ENCODE measurements at regions not wholly inside any gene's neighbourhood (a gene's known extent, or its start where the extent isn't known, plus 50 kb on each side); places are given as distances from the start of the nearest gene placed in this dataset.

GRCh38 chr2:82494739-82495138 is 1964.3 kb downstream of the SUCLG1 start:
- TF ChIP-seq SUZ12 (IDR thresholded peaks at IDR 0.05; ENCODE audit: extremely low read depth, insufficient read depth, insufficient read length) (no peak), YY1 (IDR thresholded peaks at IDR 0.05; ENCODE audit: insufficient read depth, insufficient read length) (no peak), ZNF274 (IDR thresholded peaks at IDR 0.05; ENCODE audit: low read depth, low read length) (no peak)
- no peak overlapping the region for H3K4me3 ChIP-seq (ENCODE audit: insufficient read length, low read depth)
- H3K27me3 ChIP-seq (ENCODE audit: insufficient read depth, insufficient read length): no peaks in the 10 kb centered on the region
- no peaks in the 10 kb centered on the region for H3K4me1 ChIP-seq (ENCODE audit: insufficient read depth, insufficient read length)
- H3K9me3 ChIP-seq (ENCODE audit: insufficient read depth, low read length): 0 out of 2 replicates have a peak, but pooled peaks cover 5% of the 10 kb centered on the region
- no peak overlapping the region for H3K9ac ChIP-seq (ENCODE audit: insufficient read length, low read depth)
- no peak for DNase-seq (ENCODE audit: low read depth, low spot score)
- H3K36me3 ChIP-seq (ENCODE audit: insufficient read depth, insufficient read length, low read length): no peaks in the 10 kb centered on the region

- Histone ChIP-seq H3K4me3 (ENCODE audit: insufficient read length, low read depth) (no peak overlapping the region), H3K4me1 (ENCODE audit: insufficient read depth, insufficient read length) (no peaks in the 10 kb centered on the region), H3K36me3 (ENCODE audit: insufficient read depth, insufficient read length, low read length) (no peaks in the 10 kb centered on the region), H3K27me3 (ENCODE audit: insufficient read depth, insufficient read length) (no peaks in the 10 kb centered on the region), H3K9ac (ENCODE audit: insufficient read length, low read depth) (no peak overlapping the region), H3K9me3 (ENCODE audit: insufficient read depth, low read length) (0 out of 2 replicates have a peak, but pooled peaks cover 5% of the 10 kb centered on the region)
- DNase-seq (ENCODE audit: low read depth, low spot score): no peak
- TF ChIP-seq ZNF274 (IDR thresholded peaks at IDR 0.05; ENCODE audit: low read depth, low read length) (no peak), SUZ12 (IDR thresholded peaks at IDR 0.05; ENCODE audit: extremely low read depth, insufficient read depth, insufficient read length) (no peak)
Observed at GRCh38 chr2:82491591-82491990, 1967.5 kb downstream of the SUCLG1 start.

GRCh38 chr2:82487354-82487753 is 1971.7 kb downstream of the SUCLG1 start:
- no peaks in the 10 kb centered on the region for H3K27me3 ChIP-seq (ENCODE audit: insufficient read depth, insufficient read length)
- no peak overlapping the region for H3K9ac ChIP-seq (ENCODE audit: insufficient read length, low read depth)
- TF ChIP-seq SUZ12 (IDR thresholded peaks at IDR 0.05; ENCODE audit: extremely low read depth, insufficient read depth, insufficient read length) (no peak), ZNF274 (IDR thresholded peaks at IDR 0.05; ENCODE audit: low read depth, low read length) (no peak), YY1 (IDR thresholded peaks at IDR 0.05; ENCODE audit: insufficient read depth, insufficient read length) (no peak)
- H3K4me1 ChIP-seq (ENCODE audit: insufficient read depth, insufficient read length): no peaks in the 10 kb centered on the region
- H3K4me3 ChIP-seq (ENCODE audit: insufficient read length, low read depth): no peak overlapping the region
- 0 out of 2 replicates have a peak, but pooled peaks cover 5% of the 10 kb centered on the region for H3K9me3 ChIP-seq (ENCODE audit: insufficient read depth, low read length)
- H3K36me3 ChIP-seq (ENCODE audit: insufficient read depth, insufficient read length, low read length): no peaks in the 10 kb centered on the region
- DNase-seq (ENCODE audit: low read depth, low spot score): no peak

- Histone ChIP-seq H3K9me3 (ENCODE audit: insufficient read depth, low read length) (no peaks in the 10 kb centered on the region), H3K4me3 (ENCODE audit: insufficient read length, low read depth) (no peak overlapping the region)
- TF ChIP-seq SUZ12 (IDR thresholded peaks at IDR 0.05; ENCODE audit: extremely low read depth, insufficient read depth, insufficient read length) (no peak), ZNF274 (IDR thresholded peaks at IDR 0.05; ENCODE audit: low read depth, low read length) (no peak), YY1 (IDR thresholded peaks at IDR 0.05; ENCODE audit: insufficient read depth, insufficient read length) (no peak)
Observed at GRCh38 chr2:82485701-82486100, 1973.4 kb downstream of the SUCLG1 start.

GRCh38 chr2:82481207-82481606 is 1977.9 kb downstream of the SUCLG1 start:
- DNase-seq (ENCODE audit: low read depth, low spot score): no peak
- H3K4me1 ChIP-seq (ENCODE audit: insufficient read depth, insufficient read length): no peaks in the 10 kb centered on the region
- no peaks in the 10 kb centered on the region for H3K9me3 ChIP-seq (ENCODE audit: insufficient read depth, low read length)
- no peaks in the 10 kb centered on the region for H3K27me3 ChIP-seq (ENCODE audit: insufficient read depth, insufficient read length)
- TF ChIP-seq YY1 (IDR thresholded peaks at IDR 0.05; ENCODE audit: insufficient read depth, insufficient read length) (no peak), SUZ12 (IDR thresholded peaks at IDR 0.05; ENCODE audit: extremely low read depth, insufficient read depth, insufficient read length) (no peak), ZNF274 (IDR thresholded peaks at IDR 0.05; ENCODE audit: low read depth, low read length) (no peak)
- H3K36me3 ChIP-seq (ENCODE audit: insufficient read depth, insufficient read length, low read length): no peaks in the 10 kb centered on the region
- no peak overlapping the region for H3K4me3 ChIP-seq (ENCODE audit: insufficient read length, low read depth)
- no peak overlapping the region for H3K9ac ChIP-seq (ENCODE audit: insufficient read length, low read depth)

More at GRCh38 chr2:82485701-82486100, 1973.4 kb downstream of the SUCLG1 start:
- no peak for DNase-seq (ENCODE audit: low read depth, low spot score)
- no peaks in the 10 kb centered on the region for H3K36me3 ChIP-seq (ENCODE audit: insufficient read depth, insufficient read length, low read length)
- no peaks in the 10 kb centered on the region for H3K4me1 ChIP-seq (ENCODE audit: insufficient read depth, insufficient read length)
- H3K27me3 ChIP-seq (ENCODE audit: insufficient read depth, insufficient read length): no peaks in the 10 kb centered on the region
- H3K9ac ChIP-seq (ENCODE audit: insufficient read length, low read depth): no peak overlapping the region

- Histone ChIP-seq H3K27me3 (ENCODE audit: insufficient read depth, insufficient read length) (no peaks in the 10 kb centered on the region), H3K4me3 (ENCODE audit: insufficient read length, low read depth) (no peak overlapping the region), H3K36me3 (ENCODE audit: insufficient read depth, insufficient read length, low read length) (no peaks in the 10 kb centered on the region), H3K4me1 (ENCODE audit: insufficient read depth, insufficient read length) (no peaks in the 10 kb centered on the region), H3K9ac (ENCODE audit: insufficient read length, low read depth) (no peak overlapping the region), H3K9me3 (ENCODE audit: insufficient read depth, low read length) (no peaks in the 10 kb centered on the region)
- TF ChIP-seq YY1 (IDR thresholded peaks at IDR 0.05; ENCODE audit: insufficient read depth, insufficient read length): no peak
- no peak for TF ChIP-seq SUZ12 (IDR thresholded peaks at IDR 0.05; ENCODE audit: extremely low read depth, insufficient read depth, insufficient read length)
- TF ChIP-seq ZNF274 (IDR thresholded peaks at IDR 0.05; ENCODE audit: low read depth, low read length): no peak
- DNase-seq (ENCODE audit: low read depth, low spot score): no peak
Observed at GRCh38 chr2:82478641-82479040, 1980.4 kb downstream of the SUCLG1 start.

- no peak overlapping the region for H3K4me3 ChIP-seq (ENCODE audit: insufficient read length, low read depth)
- DNase-seq (ENCODE audit: low read depth, low spot score): no peak
- H3K9me3 ChIP-seq (ENCODE audit: insufficient read depth, low read length): no peaks in the 10 kb centered on the region
- H3K27me3 ChIP-seq (ENCODE audit: insufficient read depth, insufficient read length): no peaks in the 10 kb centered on the region
- TF ChIP-seq SUZ12 (IDR thresholded peaks at IDR 0.05; ENCODE audit: extremely low read depth, insufficient read depth, insufficient read length): no peak
- H3K4me1 ChIP-seq (ENCODE audit: insufficient read depth, insufficient read length): no peaks in the 10 kb centered on the region
- H3K9ac ChIP-seq (ENCODE audit: insufficient read length, low read depth): no peak overlapping the region
- no peaks in the 10 kb centered on the region for H3K36me3 ChIP-seq (ENCODE audit: insufficient read depth, insufficient read length, low read length)
Observed at GRCh38 chr2:82476094-82476493, 1983.0 kb downstream of the SUCLG1 start.

- H3K9ac ChIP-seq (ENCODE audit: insufficient read length, low read depth): no peak overlapping the region
- TF ChIP-seq SUZ12 (IDR thresholded peaks at IDR 0.05; ENCODE audit: extremely low read depth, insufficient read depth, insufficient read length): no peak
- TF ChIP-seq ZNF274 (IDR thresholded peaks at IDR 0.05; ENCODE audit: low read depth, low read length): no peak
- TF ChIP-seq YY1 (IDR thresholded peaks at IDR 0.05; ENCODE audit: insufficient read depth, insufficient read length): no peak
- H3K4me1 ChIP-seq (ENCODE audit: insufficient read depth, insufficient read length): no peaks in the 10 kb centered on the region
- no peaks in the 10 kb centered on the region for H3K36me3 ChIP-seq (ENCODE audit: insufficient read depth, insufficient read length, low read length)
- no peak overlapping the region for H3K4me3 ChIP-seq (ENCODE audit: insufficient read length, low read depth)
- no peak for DNase-seq (ENCODE audit: low read depth, low spot score)
- no peaks in the 10 kb centered on the region for H3K27me3 ChIP-seq (ENCODE audit: insufficient read depth, insufficient read length)
- no peaks in the 10 kb centered on the region for H3K9me3 ChIP-seq (ENCODE audit: insufficient read depth, low read length)
Observed at GRCh38 chr2:82428251-82428650, 2030.8 kb downstream of the SUCLG1 start.

Measured in NT2/D1 (cell line).